Left kidney (tissue), 1 donor: ENCODE measurements at regions not wholly inside any gene's neighbourhood (a gene's known extent, or its start where the extent isn't known, plus 50 kb on each side); places are given as distances from the start of the nearest gene placed in this dataset.

Source experiments
- DNase-seq: peaks from one replicate; pipeline ENCODE4 v3.0.0-alpha.2; 2013

GRCh38 chr3:76698136-76698706, 341.7 kb upstream of the ROBO2 start:
- DNase-seq: no peak

GRCh38 chr3:76699846-76700245, 340.1 kb upstream of the ROBO2 start:
- DNase-seq: no peak

- DNase-seq: no peak
These were observed 339.6 kb upstream of the ROBO2 start for GRCh38 chr3:76700323-76700722.

- DNase-seq: no peak
These were observed 337.2 kb upstream of the ROBO2 start for GRCh38 chr3:76702676-76703075.

- DNase-seq: no peak
These were observed 324.5 kb upstream of the ROBO2 start for GRCh38 chr3:76715426-76715825.

GRCh38 chr3:76723366-76723765, 316.5 kb upstream of the ROBO2 start:
- DNase-seq: no peak

- DNase-seq: no peak
These were observed 315.8 kb upstream of the ROBO2 start for GRCh38 chr3:76724075-76724474.

- peak; percentile 6 for DNase-seq
These were observed 315.2 kb upstream of the ROBO2 start for GRCh38 chr3:76724706-76725105.

GRCh38 chr3:76726034-76726433, 313.9 kb upstream of the ROBO2 start:
- DNase-seq: no peak

GRCh38 chr3:76728426-76728825, 311.5 kb upstream of the ROBO2 start:
- DNase-seq: no peak

GRCh38 chr3:76731471-76731870, 308.4 kb upstream of the ROBO2 start:
- no peak for DNase-seq

- DNase-seq: no peak
These were observed 306.7 kb upstream of the ROBO2 start for GRCh38 chr3:76733073-76733759.

- DNase-seq: no peak
These were observed 304.7 kb upstream of the ROBO2 start for GRCh38 chr3:76735152-76735551.

GRCh38 chr3:76753599-76753998, 286.3 kb upstream of the ROBO2 start:
- DNase-seq: peak; percentile 40

GRCh38 chr3:76754247-76754646, 285.7 kb upstream of the ROBO2 start:
- DNase-seq: no peak

- no peak for DNase-seq
These were observed 283.3 kb upstream of the ROBO2 start for GRCh38 chr3:76756577-76756976.

GRCh38 chr3:76760336-76760735, 279.6 kb upstream of the ROBO2 start:
- DNase-seq: no peak

- no peak for DNase-seq
These were observed 274.4 kb upstream of the ROBO2 start for GRCh38 chr3:76765511-76765910.

GRCh38 chr3:76768912-76769311, 271.0 kb upstream of the ROBO2 start:
- no peak for DNase-seq

GRCh38 chr3:76776927-76777326, 263.0 kb upstream of the ROBO2 start:
- no peak for DNase-seq

- no peak for DNase-seq
These were observed 251.7 kb upstream of the ROBO2 start for GRCh38 chr3:76788206-76788605.

- DNase-seq: no peak
These were observed 250.7 kb upstream of the ROBO2 start for GRCh38 chr3:76789237-76789636.

- DNase-seq: no peak
These were observed 228.5 kb upstream of the ROBO2 start for GRCh38 chr3:76811418-76811817.

GRCh38 chr3:76812649-76813242, 227.2 kb upstream of the ROBO2 start:
- no peak for DNase-seq
